OCI-LY1 (cell line): ENCODE measurements at regions not wholly inside any gene's neighbourhood (a gene's known extent, or its start where the extent isn't known, plus 50 kb on each side); places are given as distances from the start of the nearest gene placed in this dataset.

ENCODE experiments used
- H2AFZ ChIP-seq: fragments of 200-600 bp; sonication (generic), shearing (Covaris generic); 2 replicates; pipeline ENCODE4 v1.6.0; 2014; ENCODE audit warnings: antibody characterized with exemption, mild to moderate bottlenecking, low read length
- H3F3A ChIP-seq: fragments of 200-600 bp; sonication (generic), shearing (Covaris generic); 2 replicates; pipeline ENCODE4 v1.6.0; 2014; ENCODE audit warnings: mild to moderate bottlenecking, antibody characterized with exemption, low read length, moderate library complexity; ENCODE audit not compliant: insufficient read depth
- H3K27ac ChIP-seq: fragments of 200-600 bp; sonication (generic); 2 replicates; pipeline ENCODE4 v1.5.1; 2014; ENCODE audit warnings: low read length, mixed run types, mild to moderate bottlenecking, low read depth; ENCODE audit not compliant: poor library complexity, severe bottlenecking
- H3K27me3 ChIP-seq: fragments of 200-600 bp; sonication (generic); 2 replicates; pipeline ENCODE4 v1.6.0; 2014; ENCODE audit warnings: antibody characterized with exemption, mild to moderate bottlenecking, low read length, moderate library complexity; ENCODE audit not compliant: insufficient read depth
- H3K36me3 ChIP-seq: fragments of 200-600 bp; sonication (generic); 2 replicates; pipeline ENCODE4 v1.6.1; 2014; ENCODE audit warnings: mild to moderate bottlenecking, antibody characterized with exemption, low read length, moderate library complexity, mixed read lengths; ENCODE audit not compliant: insufficient read depth
- H3K4me1 ChIP-seq: fragments of 200-600 bp; sonication (generic); 2 replicates; pipeline ENCODE4 v1.5.1; 2014; ENCODE audit warnings: mild to moderate bottlenecking, low read length, moderate library complexity; ENCODE audit not compliant: insufficient read depth, severe bottlenecking
- H3K4me2 ChIP-seq: fragments of 200-600 bp; sonication (generic), shearing (Covaris generic); 2 replicates; pipeline ENCODE4 v1.6.1; 2014; ENCODE audit warnings: low read length
- H3K4me3 ChIP-seq: fragments of 200-600 bp; sonication (generic); 2 replicates; pipeline ENCODE4 v1.5.1; 2014; ENCODE audit warnings: low read length, low read depth, mild to moderate bottlenecking, mixed read lengths; ENCODE audit not compliant: poor library complexity, severe bottlenecking
- H3K79me2 ChIP-seq: fragments of 200-600 bp; shearing (Covaris generic); 2 replicates; pipeline ENCODE4 v1.6.1; 2016; ENCODE audit warnings: mixed run types, low read length, mixed read lengths; ENCODE audit not compliant: insufficient read depth
- H3K9ac ChIP-seq: fragments of 200-600 bp; sonication (generic), shearing (Covaris generic); 2 replicates; pipeline ENCODE4 v1.6.1; 2014; ENCODE audit warnings: mild to moderate bottlenecking, low read length, mixed read lengths
- H3K9me2 ChIP-seq: fragments of 200-600 bp; sonication (generic), shearing (Covaris generic); 2 replicates; pipeline ENCODE4 v1.6.1; 2014; ENCODE audit warnings: low read depth, mild to moderate bottlenecking, low read length, mixed read lengths
- H3K9me3 ChIP-seq: fragments of 200-600 bp; shearing (Covaris generic); 2 replicates; pipeline ENCODE4 v1.6.1; 2014; ENCODE audit warnings: low read length, mixed read lengths
- H4K20me1 ChIP-seq: fragments of 200-600 bp; sonication (generic), shearing (Covaris generic); 2 replicates; pipeline ENCODE4 v1.6.0; 2016; ENCODE audit warnings: mild to moderate bottlenecking, low read length; ENCODE audit not compliant: insufficient read depth
- EZH2 ChIP-seq: fragments of 200-600 bp; sonication (generic), shearing (Covaris generic); IDR thresholded peaks from 2 replicates; pipeline ENCODE4 v1.8.0; 2017; ENCODE audit warnings: borderline replicate concordance, mixed run types, mild to moderate bottlenecking, antibody characterized with exemption, low read length, moderate library complexity, mixed read lengths
- TF ChIP-seq, protein P1 (sequence below): fragments of 200-600 bp; sonication (generic), shearing (Covaris generic); IDR thresholded peaks from 2 replicates; pipeline ENCODE4 v1.5.1; 2017; ENCODE audit warnings: mild to moderate bottlenecking, antibody characterized with exemption, low read length, moderate library complexity, mixed read lengths

DNA sequence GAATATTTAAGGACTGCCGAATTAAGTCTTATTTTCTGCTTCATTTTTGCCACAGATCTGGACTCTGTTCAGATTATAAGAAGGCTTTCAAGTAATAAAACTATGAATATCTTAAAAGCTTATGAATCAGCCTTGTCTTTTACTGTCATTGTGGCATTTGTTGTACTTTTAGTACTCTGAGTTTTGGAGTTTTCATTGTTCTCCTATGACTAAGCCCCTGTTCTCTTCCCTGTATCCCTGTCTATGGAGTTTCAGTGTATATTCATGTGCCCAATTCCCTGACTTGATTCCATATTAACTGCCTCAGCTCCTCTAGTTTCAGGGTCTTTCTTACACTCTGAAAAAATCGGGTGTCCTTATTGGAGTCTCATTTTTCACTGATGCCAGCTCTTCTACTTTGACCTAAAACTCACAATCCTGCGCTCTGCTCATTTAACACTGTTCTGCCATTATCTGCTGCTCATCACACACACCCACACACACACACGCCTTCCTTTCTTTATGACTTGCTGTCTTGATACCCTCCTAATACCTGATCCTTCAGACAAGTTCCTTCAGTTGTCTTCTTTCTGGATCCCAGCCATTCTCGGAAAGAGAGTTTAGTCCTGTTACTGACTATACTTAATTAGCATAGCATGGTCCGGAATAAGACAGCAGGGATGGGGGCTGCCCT is 511.8 kb downstream of the CPS1 start:
- no peak overlapping the region for H2AFZ ChIP-seq
- no peak overlapping the region for H3K27ac ChIP-seq
- H3K9me3 ChIP-seq, result no peaks in the 10 kb centered on the region
- H4K20me1 ChIP-seq, result no peaks in the 10 kb centered on the region
- no peaks in the 10 kb centered on the region for H3K4me1 ChIP-seq
- H3K9me2 ChIP-seq, result no peaks in the 10 kb centered on the region
- no peaks in the 10 kb centered on the region for H3F3A ChIP-seq
- H3K4me2 ChIP-seq, result no peak overlapping the region
- TF ChIP-seq EZH2, result no peak
- TF ChIP-seq, protein P1, sequence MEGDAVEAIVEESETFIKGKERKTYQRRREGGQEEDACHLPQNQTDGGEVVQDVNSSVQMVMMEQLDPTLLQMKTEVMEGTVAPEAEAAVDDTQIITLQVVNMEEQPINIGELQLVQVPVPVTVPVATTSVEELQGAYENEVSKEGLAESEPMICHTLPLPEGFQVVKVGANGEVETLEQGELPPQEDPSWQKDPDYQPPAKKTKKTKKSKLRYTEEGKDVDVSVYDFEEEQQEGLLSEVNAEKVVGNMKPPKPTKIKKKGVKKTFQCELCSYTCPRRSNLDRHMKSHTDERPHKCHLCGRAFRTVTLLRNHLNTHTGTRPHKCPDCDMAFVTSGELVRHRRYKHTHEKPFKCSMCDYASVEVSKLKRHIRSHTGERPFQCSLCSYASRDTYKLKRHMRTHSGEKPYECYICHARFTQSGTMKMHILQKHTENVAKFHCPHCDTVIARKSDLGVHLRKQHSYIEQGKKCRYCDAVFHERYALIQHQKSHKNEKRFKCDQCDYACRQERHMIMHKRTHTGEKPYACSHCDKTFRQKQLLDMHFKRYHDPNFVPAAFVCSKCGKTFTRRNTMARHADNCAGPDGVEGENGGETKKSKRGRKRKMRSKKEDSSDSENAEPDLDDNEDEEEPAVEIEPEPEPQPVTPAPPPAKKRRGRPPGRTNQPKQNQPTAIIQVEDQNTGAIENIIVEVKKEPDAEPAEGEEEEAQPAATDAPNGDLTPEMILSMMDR, result no peak
- H3K27me3 ChIP-seq, result no peaks in the 10 kb centered on the region
- no peaks in the 10 kb centered on the region for H3K79me2 ChIP-seq
- H3K4me3 ChIP-seq, result no peak overlapping the region
- no peaks in the 10 kb centered on the region for H3K36me3 ChIP-seq
- H3K9ac ChIP-seq, result no peak overlapping the region

DNA sequence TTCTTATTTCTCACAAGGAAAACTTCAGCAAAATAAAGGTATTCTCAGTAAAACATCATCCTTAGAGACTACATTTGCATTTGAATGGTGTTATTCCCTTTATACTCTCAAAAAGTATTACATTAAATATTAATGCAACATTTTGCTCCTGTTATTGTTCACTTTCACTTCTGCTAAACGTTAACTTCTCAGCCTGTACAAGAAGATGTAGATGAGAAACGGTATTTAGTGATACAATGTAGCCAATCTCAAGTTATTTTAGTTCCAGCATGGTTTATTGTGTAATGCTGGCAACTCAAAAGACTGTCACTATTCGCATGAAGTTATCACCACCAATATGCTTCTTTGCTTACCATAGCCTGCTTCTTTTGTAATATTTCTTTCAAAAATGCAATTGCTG is 514.1 kb downstream of the CPS1 start:
- Histone ChIP-seq H3K4me1 (no peaks in the 10 kb centered on the region), H3K27me3 (no peaks in the 10 kb centered on the region), H3K27ac (no peak overlapping the region), H3K9me3 (no peaks in the 10 kb centered on the region), H3K4me2 (no peak overlapping the region), H3K9me2 (no peaks in the 10 kb centered on the region), H3K36me3 (no peaks in the 10 kb centered on the region), H3F3A (no peaks in the 10 kb centered on the region), H3K4me3 (no peak overlapping the region), H3K9ac (no peak overlapping the region), H4K20me1 (no peaks in the 10 kb centered on the region), H2AFZ (no peak overlapping the region), H3K79me2 (no peaks in the 10 kb centered on the region)
- no peak for TF ChIP-seq EZH2
- TF ChIP-seq, protein P1, result no peak

DNA sequence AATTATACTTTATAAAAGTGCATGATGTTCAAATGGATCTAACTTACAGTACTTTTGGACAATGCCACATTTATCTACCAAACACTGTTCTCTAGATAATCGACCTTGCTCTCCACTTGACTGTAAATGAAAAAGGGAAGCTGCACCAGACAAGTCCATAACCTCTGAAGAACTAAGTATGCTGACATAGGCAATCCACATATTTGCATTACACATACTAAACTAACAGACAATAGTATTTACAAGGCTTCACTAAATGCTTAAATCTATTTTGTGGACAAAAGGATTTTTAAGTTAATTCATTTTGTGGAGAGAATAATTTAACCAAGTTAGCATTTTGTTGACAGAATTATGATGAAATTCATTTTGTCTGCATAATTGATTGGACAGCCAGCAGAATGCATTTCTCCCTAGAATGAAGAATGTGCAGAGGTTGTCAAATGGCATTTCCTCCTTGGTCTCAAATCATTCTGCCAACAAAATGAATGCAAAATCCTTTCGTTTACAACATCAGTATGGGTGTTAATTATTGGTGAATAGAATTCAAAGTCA is 520.9 kb downstream of the CPS1 start:
- no peaks in the 10 kb centered on the region for H4K20me1 ChIP-seq
- no peaks in the 10 kb centered on the region for H3K36me3 ChIP-seq
- H3F3A ChIP-seq, result no peaks in the 10 kb centered on the region
- no peak overlapping the region for H3K27ac ChIP-seq
- H3K4me1 ChIP-seq, result no peaks in the 10 kb centered on the region
- H3K9me2 ChIP-seq, result no peaks in the 10 kb centered on the region
- no peaks in the 10 kb centered on the region for H3K79me2 ChIP-seq
- no peak overlapping the region for H3K9ac ChIP-seq
- no peak for TF ChIP-seq EZH2
- TF ChIP-seq, protein P1, result no peak
- no peaks in the 10 kb centered on the region for H3K9me3 ChIP-seq
- no peak overlapping the region for H2AFZ ChIP-seq
- H3K27me3 ChIP-seq, result no peaks in the 10 kb centered on the region
- H3K4me2 ChIP-seq, result no peak overlapping the region
- no peak overlapping the region for H3K4me3 ChIP-seq
